B cell (primary cell): ENCODE measurements at regions not wholly inside any gene's neighbourhood (a gene's known extent, or its start where the extent isn't known, plus 50 kb on each side); places are given as distances from the start of the nearest gene placed in this dataset.

Source experiments
- ATAC-seq: fragments of 200-7000 bp; cut with Tn5 transposase; one replicate; pipeline ENCODE4 v1.10.0; 2021; ENCODE audit warnings: low read depth, mild to moderate bottlenecking, moderate number of reproducible peaks, moderate library complexity
- CTCF ChIA-PET: fragments of 350-600 bp; sonication (Branson Sonifier 250); formaldehyde crosslinking; loops from one replicate; lab custom pipeline; 2021; ENCODE audit warnings: antibody characterized with exemption, inconsistent platforms; lab: Charles Lee
- POLR2A ChIA-PET: fragments of 350-600 bp; sonication (Branson Sonifier 250); formaldehyde crosslinking; loops from one replicate; lab custom pipeline; 2021; ENCODE audit warnings: antibody characterized with exemption; lab: Charles Lee
- DNase-seq: peaks from one replicate; pipeline ENCODE4 v3.0.0; 2013
- H2AFZ ChIP-seq: 2 replicates; pipeline ENCODE4 v1.6.1; 2012; ENCODE audit warnings: mild to moderate bottlenecking, low read depth, low read length; ENCODE audit not compliant: insufficient read depth, poor library complexity, severe bottlenecking
- H3K27ac ChIP-seq, 2 donors: 1 replicate in 1 of 2; 2 replicates in 1 of 2; pipeline ENCODE4 v1.5.1; 2012 to 2013; ENCODE audit warnings: low read length in 2 of 2, mild to moderate bottlenecking in 2 of 2, moderate library complexity in 1 of 2
- H3K27me3 ChIP-seq, 4 experiments: fragments of 200-600 bp in 1 of 4; sonication (generic) in 1 of 4; replicated peaks in 1 of 4; 1 replicate in 2 of 4; 2 replicates in 2 of 4; pipeline versions ENCODE4 v1.6.1 to v1.7.0; 2013 to 2016; ENCODE audit warnings: low read length in 3 of 4, mild to moderate bottlenecking in 2 of 4, mixed read lengths in 1 of 4, moderate library complexity in 1 of 4; ENCODE audit not compliant: insufficient read depth in 4 of 4, control insufficient read depth in 3 of 4; ENCODE audit errors: control extremely low read depth in 1 of 4
- H3K36me3 ChIP-seq, 2 experiments: replicated peaks in 1 of 2; 1 replicate in 1 of 2; 2 replicates in 1 of 2; pipeline versions ENCODE4 v1.6.1 to v1.7.1; 2013; ENCODE audit warnings: low read length in 1 of 2; ENCODE audit not compliant: insufficient read depth in 2 of 2, control insufficient read depth in 1 of 2; ENCODE audit errors: control extremely low read depth in 1 of 2, extremely low read depth in 1 of 2
- H3K4me1 ChIP-seq, 2 donors: fragments of 200-600 bp in 1 of 2; sonication (generic) in 1 of 2; 1 replicate in 1 of 2; 2 replicates in 1 of 2; pipeline versions ENCODE4 v1.5.1 to v1.6.1; 2013 to 2017; ENCODE audit warnings: low read length in 2 of 2; ENCODE audit not compliant: control insufficient read depth in 2 of 2, insufficient read depth in 2 of 2
- H3K4me2 ChIP-seq: replicated peaks from 2 replicates; pipeline ENCODE3; 2012; ENCODE audit warnings: mild to moderate bottlenecking, low read depth, low read length; ENCODE audit not compliant: poor library complexity, severe bottlenecking
- H3K4me3 ChIP-seq, 5 experiments: fragments of 200-600 bp in 1 of 5; sonication (generic) in 1 of 5; 1 replicate in 3 of 5; 2 replicates in 2 of 5; pipeline versions ENCODE4 v1.5.1 to v1.7.0; 2011 to 2016; ENCODE audit warnings: low read length in 4 of 5, mild to moderate bottlenecking in 4 of 5, low read depth in 2 of 5, control low read depth in 1 of 5, moderate library complexity in 1 of 5; ENCODE audit not compliant: insufficient read depth in 1 of 5; ENCODE audit errors: control extremely low read depth in 1 of 5, extremely low read depth in 1 of 5
- H3K79me2 ChIP-seq: fragments of 200-600 bp; sonication (generic); one replicate; pipeline ENCODE4 v1.6.0; 2016; ENCODE audit warnings: low read length; ENCODE audit not compliant: control insufficient read depth, insufficient read depth
- H3K9ac ChIP-seq: fragments of 200-600 bp; sonication (generic); 2 replicates; pipeline ENCODE4 v1.6.1; 2017; ENCODE audit warnings: mild to moderate bottlenecking, low read length, moderate library complexity
- H3K9me3 ChIP-seq, 3 donors: one replicate each; pipeline versions ENCODE4 v1.6.1 to v1.7.1; 2013; ENCODE audit warnings: low read length in 2 of 3; ENCODE audit not compliant: control insufficient read depth in 2 of 3, insufficient read depth in 1 of 3; ENCODE audit errors: control extremely low read depth in 1 of 3
- H4K20me1 ChIP-seq: 2 replicates; pipeline ENCODE4 v1.6.0; 2012; ENCODE audit warnings: mild to moderate bottlenecking, low read length; ENCODE audit not compliant: insufficient read depth, control insufficient read depth, poor library complexity, severe bottlenecking
- H3K27ac Mint-ChIP-seq: one replicate; pipeline ENCODE4 v1.8.0; 2021; ENCODE audit warnings: mixed read lengths
- H3K27me3 Mint-ChIP-seq: one replicate; pipeline ENCODE4 v1.8.0; 2021; ENCODE audit warnings: mixed read lengths
- H3K4me1 Mint-ChIP-seq: one replicate; pipeline ENCODE4 v1.8.0; 2021; ENCODE audit warnings: mixed read lengths
- H3K4me3 Mint-ChIP-seq: one replicate; pipeline ENCODE4 v1.8.0; 2021; ENCODE audit warnings: mixed read lengths
- H3K9me3 Mint-ChIP-seq: one replicate; pipeline ENCODE4 v1.8.0; 2022; ENCODE audit warnings: mixed read lengths; ENCODE audit not compliant: insufficient read depth
- EZH2 ChIP-seq: IDR thresholded peaks from 2 replicates; pipeline ENCODE4 v1.6.1; 2012; ENCODE audit warnings: borderline replicate concordance, low read depth, mild to moderate bottlenecking, moderate library complexity, low read length; ENCODE audit not compliant: insufficient read depth, poor library complexity, severe bottlenecking
- WGBS: methylation state at CpG from one replicate; pipeline ENCODE4 v1.1.5; 2013; ENCODE audit warnings: missing lambda C conversion rate; ENCODE audit not compliant: insufficient coverage; 5-methylcytosine and 5-hydroxymethylcytosine counted together
- intact Hi-C: fragments of 100-400 bp; cut with micrococcal nuclease; formaldehyde crosslinking; loops from one replicate; pipeline ENCODE4 v1.10.0; 2022
- TF ChIP-seq, protein P1 (sequence below): fragments of 200-600 bp; IDR thresholded peaks from one replicate; pipeline ENCODE4 v1.8.0; 2022; ENCODE audit warnings: antibody characterized with exemption, mild to moderate bottlenecking

DNA sequence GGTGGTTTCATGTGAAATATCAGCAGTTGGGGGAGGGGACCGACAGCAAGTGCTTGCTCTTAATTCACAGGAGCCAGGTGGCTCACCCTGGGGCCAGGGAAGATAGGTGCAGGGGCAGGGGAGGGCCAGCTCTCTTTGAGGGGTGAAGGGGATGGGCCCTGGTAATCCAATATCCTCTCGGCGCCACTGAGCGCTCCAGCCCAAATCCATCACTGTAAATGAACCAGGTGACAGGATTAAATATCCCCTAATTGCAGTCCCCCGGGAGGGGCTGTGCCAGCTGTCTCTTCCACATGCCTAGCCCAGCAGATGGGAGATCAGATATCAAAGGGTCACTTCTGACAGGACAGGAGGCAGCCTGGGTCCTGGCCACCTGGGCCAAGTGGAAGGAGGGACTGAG is 531.8 kb upstream of the CADM1 start:
- no peak for TF ChIP-seq EZH2
- Histone ChIP-seq H3K9ac (no peak overlapping the region), H4K20me1 (no peaks in the 10 kb centered on the region), H3K27ac (no peak overlapping the region), H3K4me3 (no peak overlapping the region), H3K4me2 (no peak overlapping the region), H3K27me3 (no peaks in the 10 kb centered on the region), H3K79me2 (no peaks in the 10 kb centered on the region), H3K36me3 (no peaks in the 10 kb centered on the region), H3K4me1 (no peaks in the 10 kb centered on the region), H3K9me3 (no peaks in the 10 kb centered on the region), H2AFZ (no peak overlapping the region)
- no peak overlapping the region for H3K27ac Mint-ChIP-seq
- H3K4me3 Mint-ChIP-seq: no peak overlapping the region
- intact Hi-C loops: no loop called here
- DNase-seq (no peak), ATAC-seq (no peak)
- POLR2A ChIA-PET: no interaction called here
- CTCF ChIA-PET: no interaction called here
- H3K27me3 Mint-ChIP-seq: no peaks in the 10 kb centered on the region
- H3K4me1 Mint-ChIP-seq: no peaks in the 10 kb centered on the region
- H3K9me3 Mint-ChIP-seq: no peaks in the 10 kb centered on the region
- whole genome bisulfite sequencing: 36% methylated on average over 2 of the region's 5 CpGs

DNA sequence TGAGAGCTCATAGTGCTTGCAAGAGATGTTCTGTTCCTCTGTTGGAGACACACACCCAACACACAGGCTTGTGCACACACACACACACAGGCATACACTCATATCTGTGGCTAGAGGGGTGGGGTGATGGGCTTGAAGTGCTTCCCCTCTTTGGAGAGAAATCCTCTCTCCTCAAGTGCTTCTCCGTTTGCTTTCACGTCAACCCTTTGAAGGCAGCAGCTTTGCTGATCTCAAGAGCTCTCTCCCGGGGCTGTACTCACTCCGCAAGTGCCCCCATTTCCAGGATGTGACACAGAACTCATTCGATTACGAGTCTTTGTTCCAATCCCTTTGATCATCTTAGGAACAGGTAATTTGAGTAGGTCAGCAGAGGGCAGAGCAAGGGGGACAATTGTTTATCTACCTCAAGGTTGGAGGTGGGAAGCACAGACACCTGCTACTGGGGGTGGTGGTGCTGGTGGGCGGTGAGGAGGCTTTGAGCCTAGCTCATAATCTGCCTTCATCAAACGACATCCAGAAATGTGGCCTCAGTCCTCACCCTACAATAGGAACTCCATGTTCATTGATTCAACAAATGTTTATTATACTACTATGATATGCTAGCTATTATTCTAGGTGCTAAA is 529.8 kb upstream of the CADM1 start:
- no peaks in the 10 kb centered on the region for H3K27me3 Mint-ChIP-seq
- intact Hi-C loops: no loop called here
- TF ChIP-seq EZH2: no peak
- TF ChIP-seq, protein P1, sequence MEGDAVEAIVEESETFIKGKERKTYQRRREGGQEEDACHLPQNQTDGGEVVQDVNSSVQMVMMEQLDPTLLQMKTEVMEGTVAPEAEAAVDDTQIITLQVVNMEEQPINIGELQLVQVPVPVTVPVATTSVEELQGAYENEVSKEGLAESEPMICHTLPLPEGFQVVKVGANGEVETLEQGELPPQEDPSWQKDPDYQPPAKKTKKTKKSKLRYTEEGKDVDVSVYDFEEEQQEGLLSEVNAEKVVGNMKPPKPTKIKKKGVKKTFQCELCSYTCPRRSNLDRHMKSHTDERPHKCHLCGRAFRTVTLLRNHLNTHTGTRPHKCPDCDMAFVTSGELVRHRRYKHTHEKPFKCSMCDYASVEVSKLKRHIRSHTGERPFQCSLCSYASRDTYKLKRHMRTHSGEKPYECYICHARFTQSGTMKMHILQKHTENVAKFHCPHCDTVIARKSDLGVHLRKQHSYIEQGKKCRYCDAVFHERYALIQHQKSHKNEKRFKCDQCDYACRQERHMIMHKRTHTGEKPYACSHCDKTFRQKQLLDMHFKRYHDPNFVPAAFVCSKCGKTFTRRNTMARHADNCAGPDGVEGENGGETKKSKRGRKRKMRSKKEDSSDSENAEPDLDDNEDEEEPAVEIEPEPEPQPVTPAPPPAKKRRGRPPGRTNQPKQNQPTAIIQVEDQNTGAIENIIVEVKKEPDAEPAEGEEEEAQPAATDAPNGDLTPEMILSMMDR: no peak
- no peaks in the 10 kb centered on the region for H3K9me3 ChIP-seq
- CTCF ChIA-PET: interaction anchor here (0.6 kb wide), 1 partner anchor 448 kb away, joined by 5 read pairs; no protein-coding TSS in a partner anchor
- no peak overlapping the region for H2AFZ ChIP-seq
- no peak overlapping the region for H3K27ac ChIP-seq
- no peaks in the 10 kb centered on the region for H3K27me3 ChIP-seq
- no peaks in the 10 kb centered on the region for H3K79me2 ChIP-seq
- H3K36me3 ChIP-seq: no peaks in the 10 kb centered on the region
- H3K4me3 Mint-ChIP-seq: no peak overlapping the region
- H3K4me1 ChIP-seq: no peaks in the 10 kb centered on the region
- peaks cover 2% of the 10 kb centered on the region for H3K9me3 Mint-ChIP-seq
- H3K4me3 ChIP-seq: no peak overlapping the region
- DNase-seq (no peak), ATAC-seq (no peak)
- H3K4me1 Mint-ChIP-seq: no peaks in the 10 kb centered on the region
- H4K20me1 ChIP-seq: no peaks in the 10 kb centered on the region
- H3K27ac Mint-ChIP-seq: no peak overlapping the region
- no peak overlapping the region for H3K4me2 ChIP-seq
- POLR2A ChIA-PET: no interaction called here
- no peak overlapping the region for H3K9ac ChIP-seq
- 20% methylated on average over 1 of the region's 8 CpGs for WGBS
